Endodermal cell (in vitro differentiated cells): ENCODE measurements at regions not wholly inside any gene's neighbourhood (a gene's known extent, or its start where the extent isn't known, plus 50 kb on each side); places are given as distances from the start of the nearest gene placed in this dataset.
A peak's percentile ranks its signal among the peaks of the same experiment; 100 is the strongest.

Source experiments
- DNase-seq: peaks from one replicate; pipeline ENCODE4 v3.0.0-alpha.2; 2017
- H3K27ac ChIP-seq: 2 replicates; pipeline ENCODE4 v1.5.1; 2013; ENCODE audit warnings: mild to moderate bottlenecking, low read depth, low read length, moderate library complexity
- H3K27me3 ChIP-seq: 2 replicates; pipeline ENCODE4 v1.6.1; 2013; ENCODE audit warnings: mild to moderate bottlenecking, low read length, moderate library complexity; ENCODE audit not compliant: insufficient read depth, control insufficient read depth, poor library complexity, severe bottlenecking
- H3K36me3 ChIP-seq: 2 replicates; pipeline ENCODE4 v1.7.0; 2013; ENCODE audit warnings: mild to moderate bottlenecking, low read length, moderate library complexity; ENCODE audit not compliant: control insufficient read depth, insufficient read depth
- H3K4me1 ChIP-seq: one replicate; pipeline ENCODE4 v1.7.0; 2013; ENCODE audit warnings: low read length; ENCODE audit not compliant: control insufficient read depth, insufficient read depth
- H3K4me3 ChIP-seq: 2 replicates; pipeline ENCODE4 v1.5.1; 2013; ENCODE audit warnings: mild to moderate bottlenecking, low read length, moderate library complexity
- H3K9ac ChIP-seq: 2 replicates; pipeline ENCODE4 v1.6.1; 2013; ENCODE audit warnings: mild to moderate bottlenecking, low read length, moderate library complexity; ENCODE audit not compliant: poor library complexity, severe bottlenecking; ENCODE audit errors: extremely low read depth
- H3K9me3 ChIP-seq: 2 replicates; pipeline ENCODE4 v1.6.1; 2013; ENCODE audit warnings: mild to moderate bottlenecking, low read length, moderate library complexity; ENCODE audit not compliant: control insufficient read depth
- H3K27ac Mint-ChIP-seq: 2 replicates; pipeline ENCODE4 v1.8.0; 2020; ENCODE audit warnings: mixed read lengths
- H3K27me3 Mint-ChIP-seq: 2 replicates; pipeline ENCODE4 v1.8.0; 2021; ENCODE audit warnings: mild to moderate bottlenecking, mixed read lengths; ENCODE audit not compliant: insufficient read depth
- H3K36me3 Mint-ChIP-seq: 2 replicates; pipeline ENCODE4 v1.8.0; 2020; ENCODE audit warnings: low read depth, mixed read lengths
- H3K4me1 Mint-ChIP-seq: 2 replicates; pipeline ENCODE4 v1.8.0; 2020; ENCODE audit warnings: mixed read lengths
- H3K4me3 Mint-ChIP-seq: 2 replicates; pipeline ENCODE4 v1.8.0; 2020; ENCODE audit warnings: mild to moderate bottlenecking, moderate library complexity, mixed read lengths
- H3K9me3 Mint-ChIP-seq: 2 replicates; pipeline ENCODE4 v1.8.0; 2020; ENCODE audit warnings: mild to moderate bottlenecking, mixed read lengths
- WGBS, 2 experiments: methylation state at CpG; one replicate each; pipeline versions ENCODE4 v1.1.5 to v1.1.7; 2013; ENCODE audit warnings: missing lambda C conversion rate in 2 of 2, mixed read lengths in 1 of 2; ENCODE audit not compliant: insufficient coverage in 1 of 2, insufficient read length in 1 of 2; 5-methylcytosine and 5-hydroxymethylcytosine counted together
- TF ChIP-seq, protein P1 (sequence below): fragments of 200-600 bp; sonication (generic); conservative IDR thresholded peaks from 2 replicates; pipeline ENCODE4 v1.5.0; 2021; ENCODE audit warnings: antibody characterized with exemption, mild to moderate bottlenecking

DNA sequence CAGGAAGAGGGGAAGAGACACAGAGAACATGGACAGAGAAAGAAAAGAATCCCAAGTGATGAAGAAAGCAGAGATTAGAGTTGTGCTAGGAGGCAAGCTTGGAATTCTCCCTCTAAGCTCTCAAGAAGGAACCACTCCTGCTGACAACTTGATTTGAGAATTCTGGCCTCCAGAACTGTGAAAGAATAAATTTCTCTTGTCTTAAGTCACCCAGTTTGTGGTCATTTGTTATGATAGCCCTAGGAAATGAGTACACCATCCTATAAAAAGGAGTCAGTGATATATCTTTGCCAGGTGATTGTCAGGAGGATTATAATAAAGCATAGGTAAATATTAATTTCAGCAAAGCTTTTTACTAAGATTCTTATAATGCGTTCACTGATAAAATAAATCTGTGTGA is 82.7 kb upstream of the TFEC start:
- H3K9me3 ChIP-seq: no peaks in the 10 kb centered on the region
- TF ChIP-seq, protein P1, sequence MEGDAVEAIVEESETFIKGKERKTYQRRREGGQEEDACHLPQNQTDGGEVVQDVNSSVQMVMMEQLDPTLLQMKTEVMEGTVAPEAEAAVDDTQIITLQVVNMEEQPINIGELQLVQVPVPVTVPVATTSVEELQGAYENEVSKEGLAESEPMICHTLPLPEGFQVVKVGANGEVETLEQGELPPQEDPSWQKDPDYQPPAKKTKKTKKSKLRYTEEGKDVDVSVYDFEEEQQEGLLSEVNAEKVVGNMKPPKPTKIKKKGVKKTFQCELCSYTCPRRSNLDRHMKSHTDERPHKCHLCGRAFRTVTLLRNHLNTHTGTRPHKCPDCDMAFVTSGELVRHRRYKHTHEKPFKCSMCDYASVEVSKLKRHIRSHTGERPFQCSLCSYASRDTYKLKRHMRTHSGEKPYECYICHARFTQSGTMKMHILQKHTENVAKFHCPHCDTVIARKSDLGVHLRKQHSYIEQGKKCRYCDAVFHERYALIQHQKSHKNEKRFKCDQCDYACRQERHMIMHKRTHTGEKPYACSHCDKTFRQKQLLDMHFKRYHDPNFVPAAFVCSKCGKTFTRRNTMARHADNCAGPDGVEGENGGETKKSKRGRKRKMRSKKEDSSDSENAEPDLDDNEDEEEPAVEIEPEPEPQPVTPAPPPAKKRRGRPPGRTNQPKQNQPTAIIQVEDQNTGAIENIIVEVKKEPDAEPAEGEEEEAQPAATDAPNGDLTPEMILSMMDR: no peak
- Mint-ChIP-seq H3K9me3 (peaks cover 2% of the 10 kb centered on the region), H3K36me3 (no peaks in the 10 kb centered on the region), H3K27ac (no peak overlapping the region), H3K27me3 (no peaks in the 10 kb centered on the region), H3K4me1 (no peaks in the 10 kb centered on the region), H3K4me3 (no peak overlapping the region)
- no peaks in the 10 kb centered on the region for H3K27me3 ChIP-seq
- H3K27ac ChIP-seq: no peak overlapping the region
- H3K4me1 ChIP-seq: no peaks in the 10 kb centered on the region
- no peak overlapping the region for H3K4me3 ChIP-seq
- no peaks in the 10 kb centered on the region for H3K36me3 ChIP-seq
- no peak overlapping the region for H3K9ac ChIP-seq
- no CpG with 5 or more reads among the region's 1 CpG for WGBS, 2 experiments
- DNase-seq: no peak

DNA sequence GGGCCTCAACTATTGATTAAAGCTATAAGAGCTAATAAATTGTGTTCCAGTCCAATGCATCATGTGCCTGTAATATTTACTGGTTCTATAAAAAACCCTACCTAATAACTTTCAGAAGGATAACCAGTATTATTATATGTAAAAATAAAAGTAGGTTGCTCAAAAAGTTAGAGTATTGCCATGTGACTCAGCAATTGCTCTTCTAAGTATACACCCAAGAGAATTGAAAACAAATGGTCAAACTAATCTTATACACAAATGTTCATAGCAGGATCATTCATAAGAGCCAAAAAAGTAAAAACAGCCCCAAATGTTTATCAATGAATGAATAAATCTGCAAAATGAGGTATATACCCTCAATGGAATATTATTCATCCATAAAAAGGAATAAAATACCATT is 89.5 kb upstream of the TES start:
- TF ChIP-seq, protein P1: no peak
- no peak overlapping the region for H3K27ac Mint-ChIP-seq
- no peak for DNase-seq
- H3K36me3 ChIP-seq: no peaks in the 10 kb centered on the region
- no peak overlapping the region for H3K4me3 Mint-ChIP-seq
- no peak overlapping the region for H3K9ac ChIP-seq
- H3K36me3 Mint-ChIP-seq: no peaks in the 10 kb centered on the region
- H3K9me3 ChIP-seq: no peaks in the 10 kb centered on the region
- H3K4me1 ChIP-seq: no peaks in the 10 kb centered on the region
- no peaks in the 10 kb centered on the region for H3K9me3 Mint-ChIP-seq
- H3K27ac ChIP-seq: no peak overlapping the region
- no peaks in the 10 kb centered on the region for H3K27me3 Mint-ChIP-seq
- no peak overlapping the region for H3K4me3 ChIP-seq
- no peaks in the 10 kb centered on the region for H3K4me1 Mint-ChIP-seq
- no peaks in the 10 kb centered on the region for H3K27me3 ChIP-seq

DNA sequence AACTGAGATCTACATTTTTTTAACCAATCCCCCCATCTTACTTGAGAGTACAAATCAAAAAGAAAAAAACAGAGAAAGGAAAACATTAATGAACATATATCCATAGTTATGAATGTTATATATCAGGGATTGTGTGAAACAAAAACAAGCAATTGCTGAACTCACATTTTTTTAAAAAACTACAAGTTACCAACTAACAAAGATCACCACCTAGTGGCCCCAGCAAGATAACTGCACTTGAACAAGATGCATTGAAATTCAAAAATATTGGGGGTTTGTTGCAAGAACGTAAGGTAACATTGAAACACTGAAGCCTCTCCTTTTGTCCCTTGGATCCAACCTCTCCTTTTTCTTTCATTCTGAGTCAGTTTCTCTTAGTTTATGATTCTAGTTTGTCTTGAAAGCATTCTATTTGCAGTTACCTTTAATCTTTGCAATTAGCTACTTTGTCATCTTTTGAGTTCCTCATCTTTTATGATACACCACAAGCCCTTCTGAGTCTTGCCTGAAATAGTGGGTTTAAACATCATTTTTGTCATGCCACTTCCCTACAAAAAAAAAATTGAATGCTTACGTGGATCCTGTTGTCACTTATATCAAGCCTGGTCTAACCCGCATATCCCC is 87.3 kb upstream of the TES start:
- Histone ChIP-seq H3K9ac (no peak overlapping the region), H3K4me1 (no peaks in the 10 kb centered on the region), H3K9me3 (no peaks in the 10 kb centered on the region), H3K36me3 (no peaks in the 10 kb centered on the region), H3K27me3 (no peaks in the 10 kb centered on the region), H3K27ac (no peak overlapping the region), H3K4me3 (no peak overlapping the region)
- WGBS, 2 experiments: 75 to 78% methylated on average over 2 to 3 of the region's 3 CpGs
- H3K27me3 Mint-ChIP-seq: no peaks in the 10 kb centered on the region
- H3K27ac Mint-ChIP-seq: no peak overlapping the region
- TF ChIP-seq, protein P1: peak; percentile 84
- H3K4me3 Mint-ChIP-seq: no peak overlapping the region
- peaks cover 5% of the 10 kb centered on the region for H3K9me3 Mint-ChIP-seq
- H3K4me1 Mint-ChIP-seq: no peaks in the 10 kb centered on the region
- no peak for DNase-seq
- H3K36me3 Mint-ChIP-seq: no peaks in the 10 kb centered on the region
